K562 (cell line): ENCODE measurements at regions not wholly inside any gene's neighbourhood (a gene's known extent, or its start where the extent isn't known, plus 50 kb on each side); places are given as distances from the start of the nearest gene placed in this dataset.

Experiments
- EZH2 ChIP-seq: IDR thresholded peaks from 2 replicates; pipeline ENCODE4 v1.6.1; 2012; ENCODE audit warnings: low read depth, mild to moderate bottlenecking, inconsistent platforms, low read length, borderline replicate concordance
- HNRNPK ChIP-seq: fragments of 200-400 bp; formaldehyde crosslinking; IDR thresholded peaks from one replicate; pipeline ENCODE4 v1.6.1; 2018; ENCODE audit warnings: mild to moderate bottlenecking, low read depth, low read length; ENCODE audit not compliant: poor library complexity, severe bottlenecking
- TCF3 ChIP-seq: sonication (generic); formaldehyde crosslinking; IDR thresholded peaks from 2 replicates; pipeline ENCODE4 v1.4.0; 2020; ENCODE audit warnings: mild to moderate bottlenecking, missing genetic modification reagents
- TF ChIP-seq, protein P1 (sequence below): fragments of 200-800 bp; sonication (Bioruptor generic); IDR thresholded peaks from 2 replicates; pipeline ENCODE4 v1.6.1; 2016; ENCODE audit warnings: missing genetic modification characterization, missing compliant biosample characterization
- TF ChIP-seq, protein P2 (sequence below): fragments of 450-650 bp; formaldehyde crosslinking; IDR thresholded peaks from 2 replicates; pipeline ENCODE4 v1.4.0; 2022; ENCODE audit warnings: missing genetic modification characterization

DNA sequence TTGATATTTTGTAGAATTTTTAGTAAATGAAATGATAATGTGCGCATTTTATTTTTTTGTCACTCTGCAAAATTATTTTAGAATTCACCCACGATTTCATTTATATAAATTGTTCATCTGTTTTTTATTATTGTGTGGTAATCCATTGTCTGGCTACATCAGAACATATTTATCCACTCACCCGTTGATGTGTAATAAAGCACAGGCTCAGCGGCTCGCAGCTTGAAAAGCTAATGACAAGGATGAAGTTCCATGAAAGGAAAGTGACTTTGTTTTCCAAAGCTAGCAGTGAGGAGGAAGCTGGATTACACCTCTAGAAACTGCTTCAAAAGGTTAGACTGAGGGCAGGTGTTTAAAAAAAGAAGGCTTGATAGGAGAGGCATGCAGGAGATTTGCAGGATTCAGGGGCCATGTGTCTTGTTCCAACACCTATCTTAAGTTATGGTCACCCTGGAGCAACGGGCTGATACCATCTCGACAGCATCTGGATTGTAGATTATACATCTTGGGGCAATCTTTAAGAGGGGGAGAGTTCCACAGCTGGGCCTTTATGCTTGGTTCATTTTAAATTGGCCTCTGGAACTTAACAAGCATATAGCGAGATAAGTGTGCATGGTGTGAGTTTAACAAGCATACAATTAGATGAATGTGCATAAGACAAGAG lies 194.1 kb downstream of the TMTC3 start (continued):
- no peak for TF ChIP-seq HNRNPK
- TF ChIP-seq, protein P1, sequence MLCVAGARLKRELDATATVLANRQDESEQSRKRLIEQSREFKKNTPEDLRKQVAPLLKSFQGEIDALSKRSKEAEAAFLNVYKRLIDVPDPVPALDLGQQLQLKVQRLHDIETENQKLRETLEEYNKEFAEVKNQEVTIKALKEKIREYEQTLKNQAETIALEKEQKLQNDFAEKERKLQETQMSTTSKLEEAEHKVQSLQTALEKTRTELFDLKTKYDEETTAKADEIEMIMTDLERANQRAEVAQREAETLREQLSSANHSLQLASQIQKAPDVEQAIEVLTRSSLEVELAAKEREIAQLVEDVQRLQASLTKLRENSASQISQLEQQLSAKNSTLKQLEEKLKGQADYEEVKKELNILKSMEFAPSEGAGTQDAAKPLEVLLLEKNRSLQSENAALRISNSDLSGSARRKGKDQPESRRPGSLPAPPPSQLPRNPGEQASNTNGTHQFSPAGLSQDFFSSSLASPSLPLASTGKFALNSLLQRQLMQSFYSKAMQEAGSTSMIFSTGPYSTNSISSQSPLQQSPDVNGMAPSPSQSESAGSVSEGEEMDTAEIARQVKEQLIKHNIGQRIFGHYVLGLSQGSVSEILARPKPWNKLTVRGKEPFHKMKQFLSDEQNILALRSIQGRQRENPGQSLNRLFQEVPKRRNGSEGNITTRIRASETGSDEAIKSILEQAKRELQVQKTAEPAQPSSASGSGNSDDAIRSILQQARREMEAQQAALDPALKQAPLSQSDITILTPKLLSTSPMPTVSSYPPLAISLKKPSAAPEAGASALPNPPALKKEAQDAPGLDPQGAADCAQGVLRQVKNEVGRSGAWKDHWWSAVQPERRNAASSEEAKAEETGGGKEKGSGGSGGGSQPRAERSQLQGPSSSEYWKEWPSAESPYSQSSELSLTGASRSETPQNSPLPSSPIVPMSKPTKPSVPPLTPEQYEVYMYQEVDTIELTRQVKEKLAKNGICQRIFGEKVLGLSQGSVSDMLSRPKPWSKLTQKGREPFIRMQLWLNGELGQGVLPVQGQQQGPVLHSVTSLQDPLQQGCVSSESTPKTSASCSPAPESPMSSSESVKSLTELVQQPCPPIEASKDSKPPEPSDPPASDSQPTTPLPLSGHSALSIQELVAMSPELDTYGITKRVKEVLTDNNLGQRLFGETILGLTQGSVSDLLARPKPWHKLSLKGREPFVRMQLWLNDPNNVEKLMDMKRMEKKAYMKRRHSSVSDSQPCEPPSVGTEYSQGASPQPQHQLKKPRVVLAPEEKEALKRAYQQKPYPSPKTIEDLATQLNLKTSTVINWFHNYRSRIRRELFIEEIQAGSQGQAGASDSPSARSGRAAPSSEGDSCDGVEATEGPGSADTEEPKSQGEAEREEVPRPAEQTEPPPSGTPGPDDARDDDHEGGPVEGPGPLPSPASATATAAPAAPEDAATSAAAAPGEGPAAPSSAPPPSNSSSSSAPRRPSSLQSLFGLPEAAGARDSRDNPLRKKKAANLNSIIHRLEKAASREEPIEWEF (CRISPR knock-in tag): no peak
- TF ChIP-seq, protein P2, sequence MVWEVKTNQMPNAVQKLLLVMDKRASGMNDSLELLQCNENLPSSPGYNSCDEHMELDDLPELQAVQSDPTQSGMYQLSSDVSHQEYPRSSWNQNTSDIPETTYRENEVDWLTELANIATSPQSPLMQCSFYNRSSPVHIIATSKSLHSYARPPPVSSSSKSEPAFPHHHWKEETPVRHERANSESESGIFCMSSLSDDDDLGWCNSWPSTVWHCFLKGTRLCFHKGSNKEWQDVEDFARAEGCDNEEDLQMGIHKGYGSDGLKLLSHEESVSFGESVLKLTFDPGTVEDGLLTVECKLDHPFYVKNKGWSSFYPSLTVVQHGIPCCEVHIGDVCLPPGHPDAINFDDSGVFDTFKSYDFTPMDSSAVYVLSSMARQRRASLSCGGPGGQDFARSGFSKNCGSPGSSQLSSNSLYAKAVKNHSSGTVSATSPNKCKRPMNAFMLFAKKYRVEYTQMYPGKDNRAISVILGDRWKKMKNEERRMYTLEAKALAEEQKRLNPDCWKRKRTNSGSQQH (CRISPR knock-in tag): no peak
- TF ChIP-seq EZH2: no peak
- no peak for TF ChIP-seq TCF3 (CRISPR knock-in tag)
